Adipocyte (in vitro differentiated cells): ENCODE measurements at regions not wholly inside any gene's neighbourhood (a gene's known extent, or its start where the extent isn't known, plus 50 kb on each side); places are given as distances from the start of the nearest gene placed in this dataset.
A peak's percentile ranks its signal among the peaks of the same experiment; 100 is the strongest.
"Not testable (repeated sequence)": the region's sequence is repeated elsewhere in the genome, so short reads cannot be mapped to it uniquely, and the experiment has no call there.

Experiments used
- DNase-seq: peaks from one replicate; pipeline ENCODE4 v3.0.0-alpha.2; 2015; ENCODE audit warnings: low read depth
- H3K27me3 ChIP-seq: replicated peaks from 2 replicates; pipeline ENCODE4 v1.7.0; 2013; ENCODE audit warnings: mild to moderate bottlenecking, low read length, moderate library complexity; ENCODE audit not compliant: control insufficient read depth, insufficient read depth
- H3K36me3 ChIP-seq: 2 replicates; pipeline ENCODE4 v1.7.0; 2013; ENCODE audit warnings: low read length, mild to moderate bottlenecking, moderate library complexity; ENCODE audit not compliant: control insufficient read depth, insufficient read depth, severe bottlenecking
- H3K4me1 ChIP-seq: 2 replicates; pipeline ENCODE4 v1.7.0; 2013; ENCODE audit warnings: mild to moderate bottlenecking, low read length, moderate library complexity; ENCODE audit not compliant: control insufficient read depth, insufficient read depth
- H3K4me3 ChIP-seq: 2 replicates; pipeline ENCODE4 v1.7.0; 2013; ENCODE audit warnings: mild to moderate bottlenecking, low read length, moderate library complexity
- H3K9ac ChIP-seq: 2 replicates; pipeline ENCODE4 v1.7.0; 2013; ENCODE audit warnings: mild to moderate bottlenecking, low read length, moderate library complexity
- H3K9me3 ChIP-seq: 2 replicates; pipeline ENCODE4 v1.7.0; 2013; ENCODE audit warnings: mild to moderate bottlenecking, low read length, moderate library complexity; ENCODE audit not compliant: control insufficient read depth

DNA sequence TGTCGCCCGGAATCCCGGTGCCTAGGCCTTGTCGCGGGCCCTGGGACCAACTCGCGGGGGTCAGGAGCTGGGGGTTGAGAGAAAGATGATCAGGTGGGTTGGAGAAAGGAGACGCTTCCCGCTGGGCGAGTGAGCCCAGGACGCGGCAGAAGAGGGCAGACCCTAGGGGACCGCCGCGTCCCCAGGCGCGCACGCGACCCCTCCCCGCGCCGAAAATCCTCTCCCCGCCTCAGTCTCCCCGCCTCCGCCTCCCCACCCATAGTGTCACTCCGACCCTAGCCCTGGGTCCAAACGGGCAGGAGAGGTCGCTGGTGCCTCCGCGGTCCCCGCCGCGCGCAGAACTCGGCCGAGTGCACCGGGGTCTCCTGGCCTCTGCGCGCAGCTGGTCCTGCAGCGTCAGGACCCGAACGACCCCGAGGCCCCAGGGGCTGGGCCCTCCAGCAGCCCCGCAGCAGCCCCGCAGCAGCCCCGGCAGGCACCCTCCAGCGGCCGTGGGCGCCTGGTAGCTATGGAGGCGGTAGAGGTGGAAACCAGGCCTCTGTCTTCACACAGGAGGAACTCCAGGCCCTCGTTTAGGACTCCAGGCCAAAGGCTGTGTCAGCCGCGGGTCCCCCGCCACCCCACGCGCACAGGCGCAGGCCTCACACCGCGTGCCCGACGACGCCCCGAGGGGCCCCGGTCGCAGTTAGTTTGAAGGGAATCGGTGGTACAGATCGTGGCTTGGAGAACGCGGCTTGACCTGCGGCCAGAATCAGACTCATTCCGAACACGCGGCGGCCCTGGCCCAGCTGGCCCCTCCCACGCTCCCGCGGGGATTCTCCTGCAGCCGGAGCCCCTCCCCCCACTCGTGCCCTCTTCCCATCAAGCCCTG lies 60.1 kb upstream of the EIF5 start:
- H3K4me3 ChIP-seq: peak overlapping the region; percentile 61
- H3K9me3 ChIP-seq: peaks cover 12% of the 10 kb centered on the region
- H3K36me3 ChIP-seq: no peaks in the 10 kb centered on the region
- DNase-seq: no peak
- H3K27me3 ChIP-seq: peaks cover 4% of the 10 kb centered on the region
- H3K9ac ChIP-seq: no peak overlapping the region
- peaks cover 3% of the 10 kb centered on the region for H3K4me1 ChIP-seq

DNA sequence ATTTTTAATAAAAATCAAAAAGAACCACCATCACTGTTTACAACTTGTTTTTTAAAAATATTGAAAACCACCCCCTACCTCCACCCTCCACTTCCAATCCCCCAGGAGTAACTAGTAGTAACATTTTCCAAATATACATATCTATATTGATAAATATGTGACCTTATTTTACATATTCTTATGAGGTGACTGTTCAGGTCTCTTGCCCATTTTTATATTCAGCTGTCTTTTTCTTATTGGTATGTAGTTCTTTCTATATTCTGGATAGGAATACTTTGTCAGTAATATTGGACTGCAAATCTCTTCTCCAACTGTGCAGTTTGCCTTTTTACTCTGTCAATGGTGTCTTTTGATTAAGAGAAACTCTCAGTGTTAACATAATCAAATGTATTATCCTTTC lies 59.0 kb upstream of the EIF5 start:
- Histone ChIP-seq H3K27me3 (peaks cover 4% of the 10 kb centered on the region), H3K9me3 (peaks cover 12% of the 10 kb centered on the region), H3K4me3 (no peak overlapping the region), H3K9ac (no peak overlapping the region), H3K36me3 (no peaks in the 10 kb centered on the region), H3K4me1 (peaks cover 3% of the 10 kb centered on the region)
- no peak for DNase-seq

DNA sequence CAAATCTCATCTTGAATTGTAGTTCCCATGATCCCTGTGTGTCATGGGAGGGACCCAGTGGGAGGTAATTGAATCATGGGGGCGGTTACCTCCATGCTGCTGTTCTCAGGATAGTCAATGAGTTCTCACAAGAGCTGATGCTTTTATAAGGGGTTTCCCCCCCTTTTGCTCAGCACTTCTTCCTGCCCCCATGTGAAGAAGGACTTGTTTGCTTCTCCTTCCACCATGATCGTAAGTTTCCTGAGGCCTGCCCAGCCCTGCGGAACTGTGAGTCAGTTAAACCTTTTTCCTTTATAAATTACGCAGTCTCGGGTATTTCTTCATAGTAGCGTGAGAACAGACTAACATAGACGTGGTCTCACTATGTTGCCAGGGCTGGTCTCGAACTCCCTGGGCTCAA lies 56.1 kb upstream of the EIF5 start:
- DNase-seq: no peak
- peaks cover 4% of the 10 kb centered on the region for H3K27me3 ChIP-seq

DNA sequence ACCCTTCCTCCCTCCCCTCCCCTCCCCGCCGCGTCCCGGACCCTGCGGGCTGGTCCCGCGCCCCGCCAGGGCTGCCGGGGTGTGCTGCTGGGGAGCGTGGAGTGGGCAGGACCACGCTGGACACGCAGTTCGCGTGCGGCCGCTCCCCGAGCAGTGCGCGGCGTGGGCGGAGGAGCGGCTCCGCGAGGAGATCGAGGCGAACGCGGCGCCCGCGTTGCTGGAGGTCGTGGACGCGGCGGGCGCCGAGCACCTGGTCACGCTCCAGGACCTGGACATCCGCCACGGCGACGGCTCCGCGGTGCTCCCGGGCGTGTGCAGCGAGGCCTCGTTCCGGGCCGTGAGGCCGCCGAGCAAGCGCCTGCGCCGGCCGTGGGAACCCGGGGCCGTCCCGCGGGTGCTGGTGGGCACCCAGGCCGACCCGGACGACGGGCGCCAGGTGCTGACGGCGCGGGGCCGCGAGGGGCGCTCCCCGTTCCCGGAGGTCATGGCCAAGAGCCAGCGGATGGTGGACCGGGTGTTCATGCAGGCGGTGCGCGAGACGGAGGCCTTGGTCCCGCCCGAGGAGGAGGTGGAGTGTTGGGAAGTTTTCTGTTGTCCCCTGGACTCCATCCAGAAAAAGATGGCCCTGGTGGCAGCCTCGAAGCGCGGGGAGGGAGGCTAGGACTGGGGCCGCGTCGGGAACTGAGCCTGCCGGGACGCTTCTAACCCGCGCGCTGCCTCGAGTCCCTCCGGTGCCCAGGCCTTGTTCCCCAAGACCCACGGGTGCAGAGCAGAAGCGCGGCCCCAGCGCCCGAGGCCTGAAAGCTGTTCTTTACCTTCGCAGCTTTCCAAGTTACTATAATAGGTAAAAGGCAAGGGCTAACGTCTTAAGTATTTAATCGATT lies 54.7 kb upstream of the EIF5 start:
- DNase-seq: no peak
- H3K4me1 ChIP-seq: peaks cover 5% of the 10 kb centered on the region
- peak overlapping the region; percentile 41 for H3K4me3 ChIP-seq
- H3K27me3 ChIP-seq: peaks cover 4% of the 10 kb centered on the region
- peaks cover 11% of the 10 kb centered on the region for H3K9me3 ChIP-seq
- no peak overlapping the region for H3K9ac ChIP-seq
- H3K36me3 ChIP-seq: no peaks in the 10 kb centered on the region

More for the DNA sequence above, 56.1 kb upstream of the EIF5 start:
- Histone ChIP-seq H3K36me3 (no peaks in the 10 kb centered on the region), H3K4me1 (peaks cover 8% of the 10 kb centered on the region), H3K9me3 (peaks cover 12% of the 10 kb centered on the region), H3K9ac (no peak overlapping the region), H3K4me3 (no peak overlapping the region)

DNA sequence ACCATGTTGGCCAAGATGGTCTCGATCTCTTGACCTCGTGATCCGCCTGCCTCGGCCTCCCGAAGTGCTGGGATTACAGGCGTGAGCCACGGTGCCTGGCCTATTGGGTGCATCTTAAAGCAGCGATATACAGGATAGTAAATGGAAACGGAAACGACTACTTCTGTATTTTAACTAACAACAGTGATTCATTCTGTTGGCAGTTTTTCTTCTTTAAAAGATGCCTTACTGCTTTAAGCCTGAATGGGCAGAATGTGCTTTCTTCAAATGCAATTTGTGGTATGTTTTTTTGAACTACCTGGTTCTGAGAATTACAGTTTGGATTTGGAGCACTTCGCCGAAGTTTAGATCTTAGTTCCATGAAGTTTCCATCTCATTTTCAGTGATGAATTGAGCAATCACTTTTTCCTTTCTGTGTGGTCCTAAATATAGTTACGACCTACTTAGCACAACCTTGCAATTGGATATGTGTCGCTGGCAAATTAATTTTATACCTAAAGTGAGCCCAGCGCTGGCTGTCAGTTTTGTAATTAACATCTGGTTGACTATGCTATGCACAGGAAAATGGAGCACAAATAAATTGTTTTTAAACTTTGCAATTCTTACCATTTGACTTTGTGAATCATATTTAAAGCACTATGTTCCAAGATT lies 53.6 kb upstream of the EIF5 start:
- H3K9ac ChIP-seq: no peak overlapping the region
- no peaks in the 10 kb centered on the region for H3K27me3 ChIP-seq
- no peaks in the 10 kb centered on the region for H3K36me3 ChIP-seq
- DNase-seq: no peak
- peaks cover 1% of the 10 kb centered on the region for H3K9me3 ChIP-seq
- H3K4me1 ChIP-seq: peaks cover 12% of the 10 kb centered on the region
- peak overlapping the region; percentile 27 for H3K4me3 ChIP-seq

DNA sequence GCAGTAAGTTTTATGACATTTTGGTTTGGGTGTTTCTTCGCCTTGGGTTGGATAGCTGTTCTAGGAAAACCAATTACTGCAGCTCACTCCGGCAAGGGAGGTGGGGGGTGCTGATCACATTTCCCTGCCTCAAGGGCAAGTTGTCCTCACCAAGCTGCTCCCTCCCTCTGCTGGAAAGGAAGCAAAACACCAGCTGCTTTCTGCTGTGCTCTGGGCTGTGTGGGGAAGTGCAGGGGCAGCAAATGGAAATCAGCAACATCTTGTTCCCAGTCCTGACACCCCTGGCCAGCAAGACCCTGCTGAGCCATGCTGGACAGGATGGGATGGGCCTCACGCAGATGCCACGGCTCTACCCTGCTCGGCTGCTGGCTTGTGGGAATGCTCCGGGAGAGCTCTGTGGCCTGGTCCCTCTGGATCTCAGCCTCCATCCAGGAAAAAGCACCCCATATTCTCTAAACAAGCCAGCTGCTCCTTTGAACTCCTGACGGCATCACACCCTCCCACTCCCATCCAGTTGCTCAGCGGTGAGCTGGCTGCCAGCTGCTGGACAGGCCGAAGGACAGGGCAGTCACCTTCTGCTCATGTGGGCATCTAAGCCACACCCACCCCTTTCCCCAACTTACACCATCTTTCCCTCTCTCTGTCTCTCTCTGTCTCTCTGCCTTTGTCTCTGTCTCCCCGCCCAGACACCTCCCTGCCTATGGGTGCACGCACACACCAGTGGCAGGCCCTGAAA lies 52.4 kb upstream of the EIF5 start:
- Histone ChIP-seq H3K4me3 (no peak overlapping the region), H3K4me1 (peaks cover 12% of the 10 kb centered on the region), H3K9me3 (no peaks in the 10 kb centered on the region), H3K36me3 (no peaks in the 10 kb centered on the region), H3K9ac (no peak overlapping the region), H3K27me3 (peaks cover 4% of the 10 kb centered on the region)
- peak; percentile 73 for DNase-seq

DNA sequence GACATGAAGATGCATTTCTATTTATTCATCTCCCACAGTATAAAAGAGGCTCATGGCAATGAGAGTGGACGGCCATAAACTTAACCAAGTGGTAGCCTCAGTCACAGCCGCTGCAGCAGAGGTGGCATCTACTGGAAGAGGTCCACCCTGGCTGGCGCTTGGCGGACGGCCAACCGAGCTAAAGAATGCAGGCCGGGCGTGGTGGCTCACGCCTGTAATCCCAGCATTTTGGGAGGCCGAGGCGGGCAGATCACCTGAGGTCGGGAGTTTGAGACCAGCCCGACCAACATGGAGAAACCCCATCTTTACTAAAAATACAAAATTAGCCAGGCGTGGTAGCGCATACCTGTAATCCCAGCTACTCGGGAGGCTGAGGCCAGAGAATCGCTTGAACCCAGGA lies 51.7 kb upstream of the EIF5 start:
- DNase-seq, H3K9ac ChIP-seq, H3K36me3 ChIP-seq, H3K9me3 ChIP-seq, H3K27me3 ChIP-seq, H3K4me3 ChIP-seq: not testable (repeated sequence)
- peaks cover 12% of the 10 kb centered on the region for H3K4me1 ChIP-seq

DNA sequence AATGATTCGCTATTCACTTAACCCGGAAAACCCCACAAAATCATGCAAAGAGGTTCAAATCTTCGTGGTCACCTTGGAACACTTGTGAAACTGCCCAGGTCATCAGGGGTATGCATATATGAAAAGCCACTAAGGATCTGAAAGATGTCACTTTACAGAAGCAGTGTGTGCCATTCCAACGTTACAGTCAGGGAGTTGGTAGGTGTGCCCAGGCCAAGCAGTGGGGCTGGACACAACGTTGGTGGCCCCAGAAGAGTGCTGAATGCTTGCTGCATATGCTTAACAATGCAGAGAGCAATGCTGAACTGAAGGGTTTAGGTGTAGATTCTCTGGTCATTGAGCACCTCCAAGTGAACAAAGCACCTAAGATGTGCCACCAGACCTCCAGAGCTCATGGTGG lies 51.1 kb upstream of the EIF5 start:
- Histone ChIP-seq H3K27me3 (peaks cover 8% of the 10 kb centered on the region), H3K9ac (no peak overlapping the region), H3K4me3 (no peak overlapping the region), H3K36me3 (no peaks in the 10 kb centered on the region), H3K9me3 (no peaks in the 10 kb centered on the region), H3K4me1 (peaks cover 12% of the 10 kb centered on the region)
- no peak for DNase-seq

DNA sequence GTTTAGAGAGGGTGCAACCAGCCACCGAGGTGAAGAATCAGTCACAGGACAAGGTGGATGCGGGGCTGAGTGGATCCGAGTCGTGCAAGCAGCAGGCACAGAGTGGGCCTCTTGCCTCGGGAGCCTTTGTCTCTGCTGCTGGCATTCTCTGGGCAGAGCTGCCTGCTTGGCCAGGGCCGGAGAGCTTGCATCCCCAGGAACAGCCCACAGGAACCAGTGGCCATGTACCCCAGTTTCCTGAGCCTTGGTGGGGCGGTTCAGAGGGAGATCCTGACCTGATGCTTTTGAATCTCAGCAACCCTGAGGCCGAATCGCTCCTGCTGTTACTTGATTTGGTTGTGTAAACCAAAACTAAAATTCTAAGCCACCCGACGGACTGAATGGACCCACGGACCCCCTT lies 50.1 kb upstream of the EIF5 start:
- no peaks in the 10 kb centered on the region for H3K9me3 ChIP-seq
- peaks cover 12% of the 10 kb centered on the region for H3K4me1 ChIP-seq
- H3K27me3 ChIP-seq: peaks cover 8% of the 10 kb centered on the region
- no peak overlapping the region for H3K4me3 ChIP-seq
- DNase-seq: no peak
- H3K36me3 ChIP-seq: no peaks in the 10 kb centered on the region
- H3K9ac ChIP-seq: no peak overlapping the region
